ENCODE measurements at regions not wholly inside any gene's neighbourhood (a gene's known extent, or its start where the extent isn't known, plus 50 kb on each side); places are given as distances from the start of the nearest gene placed in this dataset.

DNA sequence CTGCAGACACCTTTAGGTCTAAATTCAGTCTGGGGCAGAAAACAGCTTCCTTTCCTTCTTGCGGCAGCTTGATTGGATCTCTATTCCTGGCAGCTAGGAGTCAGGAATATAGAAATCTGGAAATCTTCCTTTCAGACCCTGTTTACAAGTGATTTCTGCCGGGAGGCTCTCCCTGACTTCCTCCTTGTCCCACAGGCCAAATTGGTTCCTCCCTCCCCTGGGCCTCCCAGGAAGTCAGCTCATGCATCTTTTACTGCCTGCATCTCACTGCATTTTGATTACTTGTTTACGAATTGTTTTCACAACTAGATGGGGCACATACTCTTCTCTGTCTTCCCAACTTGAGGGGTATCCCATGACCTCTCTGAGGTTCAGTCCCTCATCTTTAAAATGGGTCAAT is 206.3 kb downstream of the MAF start:
- Histone ChIP-seq H3K36me3 (no peaks in the 10 kb centered on the region), H3K9me3 (no peaks in the 10 kb centered on the region), H3K27me3 (no peaks in the 10 kb centered on the region), H3K4me3 (no peak overlapping the region), H3K4me1 (peaks cover 0 to 13% (median 3%) of the 10 kb centered on the region in 4 donors), H3K27ac (no peak overlapping the region)
- DNase-seq, result no peak
- no peak for TF ChIP-seq EP300 (IDR thresholded peaks at IDR 0.05)
- TF ChIP-seq, protein P1, sequence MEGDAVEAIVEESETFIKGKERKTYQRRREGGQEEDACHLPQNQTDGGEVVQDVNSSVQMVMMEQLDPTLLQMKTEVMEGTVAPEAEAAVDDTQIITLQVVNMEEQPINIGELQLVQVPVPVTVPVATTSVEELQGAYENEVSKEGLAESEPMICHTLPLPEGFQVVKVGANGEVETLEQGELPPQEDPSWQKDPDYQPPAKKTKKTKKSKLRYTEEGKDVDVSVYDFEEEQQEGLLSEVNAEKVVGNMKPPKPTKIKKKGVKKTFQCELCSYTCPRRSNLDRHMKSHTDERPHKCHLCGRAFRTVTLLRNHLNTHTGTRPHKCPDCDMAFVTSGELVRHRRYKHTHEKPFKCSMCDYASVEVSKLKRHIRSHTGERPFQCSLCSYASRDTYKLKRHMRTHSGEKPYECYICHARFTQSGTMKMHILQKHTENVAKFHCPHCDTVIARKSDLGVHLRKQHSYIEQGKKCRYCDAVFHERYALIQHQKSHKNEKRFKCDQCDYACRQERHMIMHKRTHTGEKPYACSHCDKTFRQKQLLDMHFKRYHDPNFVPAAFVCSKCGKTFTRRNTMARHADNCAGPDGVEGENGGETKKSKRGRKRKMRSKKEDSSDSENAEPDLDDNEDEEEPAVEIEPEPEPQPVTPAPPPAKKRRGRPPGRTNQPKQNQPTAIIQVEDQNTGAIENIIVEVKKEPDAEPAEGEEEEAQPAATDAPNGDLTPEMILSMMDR (IDR thresholded peaks at IDR 0.05), result no peak
- no peak for TF ChIP-seq POLR2AphosphoS5 (IDR thresholded peaks at IDR 0.05)
- no peak for TF ChIP-seq POLR2A (IDR thresholded peaks at IDR 0.05)
- no peak for ATAC-seq (ENCODE audit: low FRiP score in 2 of 2)
- WGBS, 2 donors, result 63 to 65% methylated on average over 3 of the region's 3 CpGs

DNA sequence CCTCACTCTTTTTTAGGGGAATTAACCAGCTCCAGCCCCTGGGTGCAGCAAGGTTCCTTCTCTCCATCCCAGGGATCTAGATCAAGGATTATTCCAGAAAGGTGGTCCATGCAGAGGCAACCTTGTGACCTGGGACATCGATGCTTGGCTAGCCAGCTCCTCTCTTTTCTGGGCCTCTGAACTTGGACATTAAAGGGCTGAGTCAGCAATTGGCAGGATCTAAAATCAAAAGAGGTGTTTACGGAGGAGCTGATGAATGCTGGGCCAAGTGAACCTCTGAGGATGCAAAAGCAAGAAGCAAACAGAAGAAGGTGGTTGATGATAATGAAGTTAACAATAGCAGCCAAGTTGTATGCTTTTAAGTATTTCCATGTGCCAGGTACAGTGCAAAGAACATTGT is 207.0 kb downstream of the MAF start:
- H3K4me3 ChIP-seq, result no peak overlapping the region
- DNase-seq, result no peak
- H3K4me1 ChIP-seq, result peaks cover 0 to 13% (median 3%) of the 10 kb centered on the region in 4 donors
- 79 to 81% methylated on average over 2 of the region's 2 CpGs for WGBS, 2 donors
- H3K9me3 ChIP-seq, result no peaks in the 10 kb centered on the region
- no peaks in the 10 kb centered on the region for H3K27me3 ChIP-seq
- TF ChIP-seq POLR2AphosphoS5 (IDR thresholded peaks at IDR 0.05) (no peak), EP300 (IDR thresholded peaks at IDR 0.05) (no peak), POLR2A (IDR thresholded peaks at IDR 0.05) (no peak)
- TF ChIP-seq, protein P1 (IDR thresholded peaks at IDR 0.05), result no peak
- no peaks in the 10 kb centered on the region for H3K36me3 ChIP-seq
- H3K27ac ChIP-seq, result no peak overlapping the region
- no peak for ATAC-seq (ENCODE audit: low FRiP score in 2 of 2)

- DNase-seq (no peak), ATAC-seq (ENCODE audit: low FRiP score in 2 of 2) (no peak)
- 42 to 60% methylated on average over 3 to 4 of the region's 4 CpGs for WGBS, 2 donors
- Histone ChIP-seq H3K27ac (no peak overlapping the region), H3K4me1 (peaks cover 0 to 13% (median 3%) of the 10 kb centered on the region in 4 donors), H3K27me3 (no peaks in the 10 kb centered on the region), H3K9me3 (no peaks in the 10 kb centered on the region), H3K36me3 (no peaks in the 10 kb centered on the region), H3K4me3 (no peak overlapping the region)
- TF ChIP-seq EP300 (IDR thresholded peaks at IDR 0.05), result no peak
- TF ChIP-seq, protein P1 (IDR thresholded peaks at IDR 0.05), result no peak
- TF ChIP-seq POLR2AphosphoS5 (IDR thresholded peaks at IDR 0.05), result no peak
- no peak for TF ChIP-seq POLR2A (IDR thresholded peaks at IDR 0.05)
Measured at GRCh38 chr16:79393127-79393526, 207.4 kb downstream of the MAF start.

DNA sequence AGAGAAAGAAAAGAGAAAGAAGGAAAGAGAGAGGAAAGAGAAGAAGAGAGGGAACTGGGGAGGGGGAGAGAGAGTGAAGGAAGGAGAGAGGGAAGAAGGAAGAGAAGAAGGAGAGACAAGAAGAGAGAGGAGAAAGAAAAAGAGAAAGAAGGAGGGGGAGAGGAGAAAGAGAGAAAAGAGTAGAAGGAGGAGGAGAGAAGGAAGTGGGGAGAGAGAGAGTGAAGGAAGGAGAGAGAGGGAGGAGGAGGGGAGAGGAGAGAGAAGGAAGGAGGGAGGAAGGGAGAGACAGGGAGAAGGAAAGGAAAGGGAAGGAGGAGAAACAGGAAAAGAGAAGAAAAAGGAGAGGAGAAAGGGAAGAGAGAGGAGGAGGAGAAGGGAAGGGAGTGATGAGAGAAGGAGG is 208.5 kb downstream of the MAF start:
- TF ChIP-seq POLR2AphosphoS5 (IDR thresholded peaks at IDR 0.05) (no peak), EP300 (IDR thresholded peaks at IDR 0.05) (no peak), POLR2A (IDR thresholded peaks at IDR 0.05) (no peak)
- TF ChIP-seq, protein P1 (IDR thresholded peaks at IDR 0.05), result no peak
- H3K27me3 ChIP-seq, result no peaks in the 10 kb centered on the region
- no peaks in the 10 kb centered on the region for H3K36me3 ChIP-seq
- no peak overlapping the region for H3K4me3 ChIP-seq
- H3K27ac ChIP-seq, result no peak overlapping the region
- H3K9me3 ChIP-seq, result no peaks in the 10 kb centered on the region
- H3K4me1 ChIP-seq, result peaks cover 0 to 13% (median 3%) of the 10 kb centered on the region in 4 donors
- ATAC-seq (ENCODE audit: low FRiP score in 2 of 2) (no peak), DNase-seq (no peak)

DNA sequence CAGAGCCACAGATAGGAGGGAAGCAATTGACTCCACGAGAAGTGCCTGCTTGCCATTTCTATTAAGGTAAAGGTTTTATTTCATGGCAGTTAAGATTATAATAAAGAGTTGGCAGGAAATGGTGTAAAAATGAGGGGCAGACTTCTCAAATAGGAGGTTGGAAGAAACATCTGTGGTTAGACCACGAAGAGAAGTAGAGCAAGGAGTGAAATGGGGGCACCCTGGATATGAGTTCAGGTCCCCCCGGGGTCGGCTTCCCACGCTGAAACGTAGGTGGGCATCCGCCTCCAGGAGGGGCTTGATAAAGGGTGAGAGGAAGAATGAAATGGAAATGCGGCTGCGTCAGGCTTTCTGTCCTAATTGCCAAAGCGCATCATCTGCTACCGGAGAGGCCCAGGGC is 209.1 kb downstream of the MAF start:
- Histone ChIP-seq H3K4me1 (peaks cover 0 to 13% (median 3%) of the 10 kb centered on the region in 4 donors), H3K4me3 (no peak overlapping the region), H3K27ac (no peak overlapping the region), H3K27me3 (no peaks in the 10 kb centered on the region), H3K9me3 (no peaks in the 10 kb centered on the region), H3K36me3 (no peaks in the 10 kb centered on the region)
- no peak for ATAC-seq (ENCODE audit: low FRiP score in 2 of 2)
- 74 to 81% methylated on average over 11 of the region's 11 CpGs for WGBS, 2 donors
- TF ChIP-seq, protein P1 (IDR thresholded peaks at IDR 0.05), result no peak
- TF ChIP-seq EP300 (IDR thresholded peaks at IDR 0.05) (no peak), POLR2A (IDR thresholded peaks at IDR 0.05) (no peak), POLR2AphosphoS5 (IDR thresholded peaks at IDR 0.05) (no peak)
- no peak for DNase-seq

Data from upper lobe of left lung (tissue), 6 donors.